Cardiac fibroblast (primary cell): ENCODE measurements at regions not wholly inside any gene's neighbourhood (a gene's known extent, or its start where the extent isn't known, plus 50 kb on each side); places are given as distances from the start of the nearest gene placed in this dataset.

ENCODE experiments used
- DNase-seq, 2 donors: peaks; one replicate each; pipeline versions ENCODE4 v3.0.0 to v3.0.0-alpha.2; 2010; ENCODE audit warnings: low read depth in 2 of 2
- H3K4me3 ChIP-seq, 2 donors: replicated peaks in 1 of 2; 1 replicate in 1 of 2; 2 replicates in 1 of 2; pipeline ENCODE4 v1.5.1; 2011; ENCODE audit warnings: low read depth in 2 of 2, low read length in 2 of 2, mild to moderate bottlenecking in 2 of 2, moderate library complexity in 1 of 2
- CTCF ChIP-seq: IDR thresholded peaks from one replicate; pipeline ENCODE4 v1.5.1; 2011; ENCODE audit warnings: low read depth, mild to moderate bottlenecking, low read length, inconsistent platforms

GRCh38 chr2:194714541-194714940, 942.5 kb upstream of the SLC39A10 start:
- H3K4me3 ChIP-seq = no peak overlapping the region
- no peak for DNase-seq
- TF ChIP-seq CTCF = no peak

GRCh38 chr2:194709840-194710239, 947.2 kb upstream of the SLC39A10 start:
- H3K4me3 ChIP-seq = no peak overlapping the region
- no peak for TF ChIP-seq CTCF
- no peak for DNase-seq

- no peak for DNase-seq
- no peak overlapping the region for H3K4me3 ChIP-seq
- TF ChIP-seq CTCF = no peak
Observed at GRCh38 chr2:194706179-194706578, 950.8 kb upstream of the SLC39A10 start.

GRCh38 chr2:194705398-194705797, 951.6 kb upstream of the SLC39A10 start:
- DNase-seq = no peak
- no peak overlapping the region for H3K4me3 ChIP-seq
- TF ChIP-seq CTCF = no peak

- no peak for TF ChIP-seq CTCF
Observed at GRCh38 chr2:194700726-194701125, 956.3 kb upstream of the SLC39A10 start.

GRCh38 chr2:194700116-194700515, 956.9 kb upstream of the SLC39A10 start:
- no peak overlapping the region for H3K4me3 ChIP-seq
- DNase-seq = no peak
- TF ChIP-seq CTCF = no peak

More at GRCh38 chr2:194700726-194701125, 956.3 kb upstream of the SLC39A10 start:
- no peak for DNase-seq
- no peak overlapping the region for H3K4me3 ChIP-seq

- H3K4me3 ChIP-seq = no peak overlapping the region
- DNase-seq = no peak
- TF ChIP-seq CTCF = no peak
Observed at GRCh38 chr2:194698012-194698411, 959.0 kb upstream of the SLC39A10 start.
